NCI-H2227 treated with DMSO at 0.1 percent for 48 hours (cell line): ENCODE measurements at regions not wholly inside any gene's neighbourhood (a gene's known extent, or its start where the extent isn't known, plus 50 kb on each side); places are given as distances from the start of the nearest gene placed in this dataset.
"Not testable (repeated sequence)": the region's sequence is repeated elsewhere in the genome, so short reads cannot be mapped to it uniquely, and the experiment has no call there.

Source experiments
- DNase-seq: peaks from one replicate; lab custom pipeline; 2025; lab: John Stamatoyannopoulos, UW

GRCh38 chrX:74065831-74066390, 213.4 kb upstream of the XIST start:
- no peak for DNase-seq

GRCh38 chrX:74063426-74064155, 211.1 kb upstream of the XIST start:
- no peak for DNase-seq

- DNase-seq: no peak
Measured at GRCh38 chrX:74061879-74062278, 209.4 kb upstream of the XIST start.

- DNase-seq: no peak
Measured at GRCh38 chrX:74049126-74049525, 196.6 kb upstream of the XIST start.

- not testable (repeated sequence) for DNase-seq
Measured at GRCh38 chrX:74034066-74034465, 181.6 kb upstream of the XIST start.

DNA sequence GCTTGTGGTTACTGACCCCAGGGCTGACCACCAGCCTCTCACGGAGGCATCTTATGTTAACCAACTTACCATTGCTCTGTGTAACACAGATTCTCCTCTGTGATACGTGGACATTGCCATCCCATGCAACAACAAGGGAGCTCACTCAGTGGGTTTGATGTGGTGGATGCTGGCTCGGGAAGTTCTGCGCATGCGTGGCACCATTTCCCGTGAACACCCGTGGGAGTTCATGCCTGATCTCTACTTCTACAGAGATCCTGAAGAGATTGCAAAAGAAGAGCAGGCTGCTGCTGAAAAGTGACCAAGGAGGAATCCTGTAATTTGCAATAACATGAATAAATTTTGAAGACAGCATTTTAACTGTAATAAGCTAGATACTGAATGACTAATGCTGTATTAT, 179.0 kb upstream of the XIST start:
- not testable (repeated sequence) for DNase-seq

DNA sequence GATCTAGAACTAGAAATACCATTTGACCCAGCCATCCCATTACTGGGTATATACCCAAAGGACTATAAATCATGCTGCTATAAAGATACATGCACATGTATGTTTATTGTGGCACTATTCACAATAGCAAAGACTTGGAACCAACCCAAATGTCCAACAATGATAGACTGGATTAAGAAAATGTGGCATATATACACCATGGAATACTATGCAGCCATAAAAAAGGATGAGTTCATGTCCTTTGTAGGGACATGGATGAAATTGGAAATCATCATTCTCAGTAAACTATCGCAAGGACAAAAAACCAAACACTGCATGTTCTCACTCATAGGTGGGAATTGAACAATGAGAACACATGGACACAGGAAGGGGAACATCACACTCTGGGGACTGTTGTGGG, 178.3 kb upstream of the XIST start:
- DNase-seq: not testable (repeated sequence)

- not testable (repeated sequence) for DNase-seq
Measured at GRCh38 chrX:74025145-74025544, 172.6 kb upstream of the XIST start.

GRCh38 chrX:74023203-74023602, 170.7 kb upstream of the XIST start:
- DNase-seq: no peak

GRCh38 chrX:74018253-74018652, 165.7 kb upstream of the XIST start:
- DNase-seq: no peak

DNA sequence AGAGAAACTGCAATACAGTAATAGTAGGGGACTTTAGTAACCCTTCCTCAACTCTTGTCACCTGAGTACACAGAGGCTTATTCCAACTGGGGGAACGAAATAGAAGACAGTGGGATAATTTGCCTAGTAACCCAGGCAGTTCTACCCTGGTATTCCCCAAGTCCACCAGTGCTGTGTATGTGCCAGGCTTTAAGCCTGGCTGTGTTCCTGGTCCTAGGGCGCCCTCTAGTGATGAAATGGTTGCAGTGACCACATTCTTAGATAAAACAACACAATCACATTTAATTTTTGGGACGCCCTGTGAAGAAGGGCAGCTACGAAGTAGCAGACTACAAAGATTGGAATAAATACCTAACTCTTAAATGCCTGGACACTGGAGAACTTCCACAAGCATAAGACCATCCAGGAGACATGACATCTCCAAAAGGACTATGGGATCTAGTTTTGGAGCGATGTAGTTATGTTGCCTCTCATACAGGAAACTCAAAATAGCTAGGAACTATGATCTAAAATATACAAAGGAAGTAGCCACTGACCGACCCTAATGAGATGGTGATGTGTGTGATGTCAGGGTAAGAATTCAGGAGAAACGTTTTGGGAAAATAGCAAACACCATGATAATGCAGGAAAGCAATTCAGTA, 163.0 kb upstream of the XIST start:
- peak; percentile 75 for DNase-seq

GRCh38 chrX:74009041-74009440, 156.5 kb upstream of the XIST start:
- DNase-seq: no peak

- DNase-seq: no peak
Measured at GRCh38 chrX:73992019-73992418, 139.5 kb upstream of the XIST start.

DNA sequence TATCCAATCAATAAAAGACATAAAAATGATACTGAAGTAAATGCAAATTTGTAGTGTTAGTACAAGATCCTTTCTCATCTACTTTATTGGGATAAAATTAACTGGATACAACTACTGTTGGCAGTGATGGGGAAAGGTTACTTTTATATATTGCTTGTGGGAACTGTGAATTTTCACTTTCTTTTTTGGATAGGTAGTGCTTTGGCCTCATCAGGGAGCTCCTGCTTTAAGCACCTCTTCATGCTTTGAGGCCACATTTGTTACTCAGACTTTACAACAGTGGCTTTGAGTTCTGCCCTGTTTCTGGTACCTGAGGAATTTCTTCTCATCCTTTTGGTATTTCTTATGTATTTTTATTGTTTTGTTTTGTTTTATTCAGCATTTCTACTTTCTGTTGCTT, 134.7 kb upstream of the XIST start:
- DNase-seq: no peak

GRCh38 chrX:73979551-73980131, 127.1 kb upstream of the XIST start:
- DNase-seq: no peak

DNA sequence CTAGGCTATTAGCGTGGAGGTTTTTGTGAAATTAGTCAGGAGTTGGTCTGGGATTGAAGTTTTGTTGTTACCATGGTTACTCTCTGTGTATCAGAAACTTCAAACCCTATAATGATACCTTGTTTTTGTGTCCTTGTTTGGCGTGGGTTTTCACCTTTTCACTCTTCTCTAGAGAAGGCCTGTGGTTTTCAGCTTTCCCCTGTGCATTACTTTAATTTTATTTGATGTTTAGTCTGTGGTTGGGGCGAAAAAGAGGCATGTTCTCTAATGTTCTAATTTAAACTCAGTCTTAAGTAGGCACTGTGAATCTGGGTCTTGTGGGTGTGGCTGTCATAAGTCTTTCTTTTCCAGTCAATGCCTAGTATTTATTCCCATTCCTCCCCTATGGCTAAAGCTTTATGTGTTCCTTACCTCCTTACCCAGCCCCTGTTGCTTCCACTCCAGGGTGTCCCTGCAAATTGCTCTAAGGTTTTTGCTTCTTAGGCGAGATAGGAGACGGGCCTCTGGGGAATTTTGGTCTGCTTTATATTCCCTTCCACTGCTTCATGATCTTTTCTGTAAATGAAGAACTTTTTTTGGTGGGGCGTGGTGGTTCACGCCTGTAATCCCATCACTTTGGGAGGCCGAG, 125.1 kb upstream of the XIST start:
- no peak for DNase-seq

DNA sequence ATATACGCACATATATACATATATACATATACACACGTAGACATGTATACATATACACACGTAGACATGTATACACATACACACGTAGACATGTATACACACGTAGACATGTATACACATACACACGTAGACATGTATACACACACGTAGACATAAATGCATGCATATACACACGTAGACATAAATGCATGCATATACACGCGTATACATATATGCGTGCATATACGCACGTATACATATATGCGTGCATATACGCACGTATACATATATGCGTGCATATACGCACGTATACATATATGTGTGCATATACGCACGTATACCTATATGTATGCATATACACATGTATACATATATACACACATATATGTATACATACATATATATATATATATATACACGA, 114.9 kb upstream of the XIST start:
- DNase-seq: not testable (repeated sequence)

DNA sequence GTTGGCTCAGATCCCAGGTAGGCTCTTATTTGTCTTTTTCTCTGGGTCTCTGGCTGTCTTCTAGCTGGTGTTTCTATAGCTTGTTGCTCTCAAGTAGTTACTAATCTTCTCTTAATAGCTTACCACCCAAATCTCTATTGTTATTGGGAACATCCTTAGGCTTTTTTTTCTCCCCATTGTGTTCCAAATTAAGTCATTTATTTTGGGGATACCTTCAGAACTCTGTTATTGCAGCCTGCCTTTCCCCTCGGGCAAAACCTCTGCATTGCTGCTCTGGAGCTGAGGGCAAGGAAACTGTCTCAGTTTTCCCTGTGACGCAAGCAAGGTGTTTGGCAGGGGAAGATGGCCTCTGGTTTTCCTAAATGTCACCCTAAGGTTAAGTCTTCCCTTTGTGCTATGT, 113.3 kb upstream of the XIST start:
- no peak for DNase-seq

GRCh38 chrX:73964579-73964978, 112.1 kb upstream of the XIST start:
- DNase-seq: no peak

- no peak for DNase-seq
Measured at GRCh38 chrX:73963682-73964081, 111.2 kb upstream of the XIST start.

DNA sequence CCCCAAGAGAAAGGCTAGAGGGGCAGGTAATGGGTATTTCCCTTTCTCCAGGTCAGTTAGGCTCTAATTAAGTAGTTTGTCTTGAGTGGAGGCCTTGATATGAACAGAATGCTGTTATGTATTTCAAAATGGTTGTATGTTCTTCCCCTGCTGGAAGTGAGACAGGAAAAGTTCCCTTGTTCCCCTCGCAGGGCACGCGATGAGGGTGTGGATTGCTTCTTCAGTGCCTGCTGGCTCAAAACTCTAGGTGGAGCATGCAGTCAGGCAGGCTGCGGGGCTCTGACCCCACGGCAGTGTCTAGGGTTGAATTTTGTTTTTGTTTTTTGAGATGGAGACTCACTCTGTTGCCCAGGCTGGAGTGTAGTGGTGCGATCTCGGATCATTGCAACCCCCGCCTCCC, 110.4 kb upstream of the XIST start:
- no peak for DNase-seq

DNA sequence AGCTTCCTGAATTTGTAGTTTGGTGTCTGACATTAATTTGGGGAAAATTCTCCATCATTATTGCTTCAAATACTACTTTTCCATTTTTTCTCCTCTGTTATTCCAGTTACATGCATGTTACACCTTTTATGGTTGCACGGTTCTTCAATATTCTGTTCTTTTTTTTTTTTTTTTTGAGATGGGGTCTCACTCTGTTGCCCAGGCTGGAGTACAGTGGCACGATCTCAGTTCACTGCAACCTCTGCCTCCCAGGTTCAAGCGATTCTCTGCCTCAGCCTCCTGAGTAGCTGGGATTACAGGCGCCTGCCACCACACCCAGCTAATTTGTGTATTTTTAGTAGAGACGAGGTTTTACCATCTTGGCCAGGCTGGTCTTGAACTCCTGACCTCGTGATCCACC, 109.4 kb upstream of the XIST start:
- not testable (repeated sequence) for DNase-seq

- DNase-seq: no peak
Measured at GRCh38 chrX:73944563-73944908, 92.0 kb upstream of the XIST start.
